ENCODE measurements at regions not wholly inside any gene's neighbourhood (a gene's known extent, or its start where the extent isn't known, plus 50 kb on each side); places are given as distances from the start of the nearest gene placed in this dataset.

- TF ChIP-seq EZH2 (IDR thresholded peaks at IDR 0.05) = no peak
- TF ChIP-seq CTCF (IDR thresholded peaks at IDR 0.05) = no peak
- TF ChIP-seq EZH2phosphoT487 (IDR thresholded peaks at IDR 0.05) = no peak
Measured at GRCh38 chr1:98386675-98387440, 274.7 kb upstream of the SNX7 start.

All from neural progenitor cell (in vitro differentiated cells).